ENCODE measurements at regions not wholly inside any gene's neighbourhood (a gene's known extent, or its start where the extent isn't known, plus 50 kb on each side); places are given as distances from the start of the nearest gene placed in this dataset.

GRCh38 chr6:156686995-156687788 lies 90.0 kb upstream of the ARID1B start:
- TF ChIP-seq POLR2A (IDR thresholded peaks at IDR 0.05; ENCODE audit: extremely low read depth, insufficient read length) (peak; percentile 81), MAX (IDR thresholded peaks at IDR 0.05; ENCODE audit: low read depth, low read length) (no peak), CTCF (IDR thresholded peaks at IDR 0.05; ENCODE audit: low read depth, low read length) (no peak), MYC (IDR thresholded peaks at IDR 0.05; ENCODE audit: low read depth, low read length) (no peak)
- peak overlapping the region; percentile 80 for H3K4me3 ChIP-seq (ENCODE audit: low read depth, low read length)
- peak; percentile 80 for DNase-seq (ENCODE audit: low read depth)

GRCh38 chr6:156686301-156686994 lies 90.7 kb upstream of the ARID1B start:
- H3K4me3 ChIP-seq (ENCODE audit: low read depth, low read length), result peak overlapping the region; percentile 80
- DNase-seq (ENCODE audit: low read depth), result peak; percentile 50
- no peak for TF ChIP-seq MAX (IDR thresholded peaks at IDR 0.05; ENCODE audit: low read depth, low read length)
- no peak for TF ChIP-seq MYC (IDR thresholded peaks at IDR 0.05; ENCODE audit: low read depth, low read length)
- no peak for TF ChIP-seq CTCF (IDR thresholded peaks at IDR 0.05; ENCODE audit: low read depth, low read length)
- no peak for TF ChIP-seq POLR2A (IDR thresholded peaks at IDR 0.05; ENCODE audit: extremely low read depth, insufficient read length)

GRCh38 chr6:156685823-156686222 lies 91.4 kb upstream of the ARID1B start:
- H3K4me3 ChIP-seq (ENCODE audit: low read depth, low read length), result peak overlapping the region; percentile 80
- TF ChIP-seq CTCF (IDR thresholded peaks at IDR 0.05; ENCODE audit: low read depth, low read length), result no peak
- TF ChIP-seq MAX (IDR thresholded peaks at IDR 0.05; ENCODE audit: low read depth, low read length), result no peak
- TF ChIP-seq POLR2A (IDR thresholded peaks at IDR 0.05; ENCODE audit: extremely low read depth, insufficient read length), result no peak
- TF ChIP-seq MYC (IDR thresholded peaks at IDR 0.05; ENCODE audit: low read depth, low read length), result no peak
- DNase-seq (ENCODE audit: low read depth), result no peak

GRCh38 chr6:156683821-156684220 lies 93.4 kb upstream of the ARID1B start:
- H3K4me3 ChIP-seq (ENCODE audit: low read depth, low read length), result no peak overlapping the region
- no peak for DNase-seq (ENCODE audit: low read depth)
- TF ChIP-seq MYC (IDR thresholded peaks at IDR 0.05; ENCODE audit: low read depth, low read length) (no peak), CTCF (IDR thresholded peaks at IDR 0.05; ENCODE audit: low read depth, low read length) (no peak), POLR2A (IDR thresholded peaks at IDR 0.05; ENCODE audit: extremely low read depth, insufficient read length) (no peak), MAX (IDR thresholded peaks at IDR 0.05; ENCODE audit: low read depth, low read length) (no peak)

- TF ChIP-seq MYC (IDR thresholded peaks at IDR 0.05; ENCODE audit: low read depth, low read length) (no peak), MAX (IDR thresholded peaks at IDR 0.05; ENCODE audit: low read depth, low read length) (no peak), CTCF (IDR thresholded peaks at IDR 0.05; ENCODE audit: low read depth, low read length) (no peak), POLR2A (IDR thresholded peaks at IDR 0.05; ENCODE audit: extremely low read depth, insufficient read length) (no peak)
- DNase-seq (ENCODE audit: low read depth), result no peak
- H3K4me3 ChIP-seq (ENCODE audit: low read depth, low read length), result no peak overlapping the region
Observed at GRCh38 chr6:156676721-156677120, 100.5 kb upstream of the ARID1B start.
